Neural cell (in vitro differentiated cells): ENCODE measurements at regions not wholly inside any gene's neighbourhood (a gene's known extent, or its start where the extent isn't known, plus 50 kb on each side); places are given as distances from the start of the nearest gene placed in this dataset.

Experiments
- H2AFZ ChIP-seq: fragments of 200-600, 300-800 bp; sonication (generic), shearing (Covaris generic); 2 replicates; pipeline ENCODE4 v1.6.0; 2014; ENCODE audit warnings: low read depth, mild to moderate bottlenecking, antibody characterized with exemption, low read length, moderate library complexity
- H3F3A ChIP-seq: fragments of 200-600 bp; shearing (Covaris generic); 2 replicates; pipeline ENCODE4 v1.6.1; 2016; ENCODE audit warnings: mild to moderate bottlenecking, moderate library complexity, mixed read lengths, antibody characterized with exemption, low read length; ENCODE audit not compliant: insufficient read depth, poor library complexity, severe bottlenecking
- H3K27ac ChIP-seq: fragments of 200-600, 300-800 bp; sonication (generic), shearing (Covaris generic); 2 replicates; pipeline ENCODE4 v1.5.1; 2014; ENCODE audit warnings: mild to moderate bottlenecking, low read length, moderate library complexity
- H3K27me3 ChIP-seq: fragments of 300-800, 200-600 bp; sonication (generic), shearing (Covaris generic); 2 replicates; pipeline ENCODE4 v1.6.0; 2014; ENCODE audit warnings: mild to moderate bottlenecking, low read depth, low read length, moderate library complexity; ENCODE audit not compliant: insufficient read depth
- H3K36me3 ChIP-seq: fragments of 300-800, 200-600 bp; sonication (generic), shearing (Covaris generic); 2 replicates; pipeline ENCODE4 v1.5.1; 2014; ENCODE audit warnings: mild to moderate bottlenecking, antibody characterized with exemption, low read length, moderate library complexity; ENCODE audit not compliant: insufficient read depth
- H3K4me2 ChIP-seq: fragments of 300-800, 200-600 bp; sonication (generic), shearing (Covaris generic); 2 replicates; pipeline ENCODE4 v1.6.0; 2014; ENCODE audit warnings: mild to moderate bottlenecking, low read length
- H3K4me3 ChIP-seq: fragments of 300-800, 200-600 bp; sonication (generic), shearing (Covaris generic); 2 replicates; pipeline ENCODE4 v1.5.1; 2014; ENCODE audit warnings: mild to moderate bottlenecking, low read length, moderate library complexity
- H3K79me2 ChIP-seq: fragments of 200-600 bp; shearing (Covaris generic); replicated peaks from 2 replicates; pipeline ENCODE4 v1.6.0; 2014; ENCODE audit warnings: mild to moderate bottlenecking, low read length, moderate library complexity; ENCODE audit not compliant: insufficient read depth
- H3K9ac ChIP-seq: fragments of 300-800, 200-600 bp; sonication (generic), shearing (Covaris generic); 2 replicates; pipeline ENCODE4 v1.6.1; 2016; ENCODE audit warnings: mild to moderate bottlenecking, low read length, mixed read lengths
- H3K9me2 ChIP-seq: fragments of 200-600 bp; shearing (Covaris generic); 2 replicates; pipeline ENCODE4 v1.6.1; 2016; ENCODE audit warnings: mild to moderate bottlenecking, low read length, mixed read lengths; ENCODE audit not compliant: insufficient read depth
- H3K9me3 ChIP-seq: fragments of 200-600, 300-800 bp; sonication (generic), shearing (Covaris generic); 2 replicates; pipeline ENCODE4 v1.6.1; 2016; ENCODE audit warnings: mild to moderate bottlenecking, mixed run types, low read length, moderate library complexity, mixed read lengths
- H4K20me1 ChIP-seq: fragments of 200-600 bp; shearing (Covaris generic); 2 replicates; pipeline ENCODE4 v1.6.1; 2016; ENCODE audit warnings: mild to moderate bottlenecking, mixed run types; ENCODE audit not compliant: insufficient read depth
- EP300 ChIP-seq: fragments of 450-650 bp; conservative IDR thresholded peaks from 2 replicates; pipeline ENCODE4 v1.6.1; 2014; ENCODE audit warnings: antibody characterized with exemption, mild to moderate bottlenecking, moderate library complexity; ENCODE audit not compliant: poor library complexity, severe bottlenecking
- EZH2 ChIP-seq: fragments of 200-600, 300-800 bp; shearing (Covaris generic), sonication (generic); IDR thresholded peaks from 2 replicates; pipeline ENCODE4 v1.6.1; 2014; ENCODE audit warnings: antibody characterized with exemption, low read length, borderline replicate concordance, mild to moderate bottlenecking; ENCODE audit not compliant: insufficient read depth, poor library complexity, severe bottlenecking
- MXI1 ChIP-seq: fragments of 450-650 bp; conservative IDR thresholded peaks from 2 replicates; pipeline ENCODE4 v1.6.1; 2014; ENCODE audit warnings: antibody characterized with exemption, mild to moderate bottlenecking; ENCODE audit not compliant: poor library complexity, severe bottlenecking
- POLR2AphosphoS5 ChIP-seq: IDR thresholded peaks from 2 replicates; pipeline ENCODE4 v1.6.1; 2012
- RAD21 ChIP-seq: fragments of 450-650 bp; conservative IDR thresholded peaks from 2 replicates; pipeline ENCODE4 v1.6.1; 2014; ENCODE audit warnings: antibody characterized with exemption, mild to moderate bottlenecking, moderate library complexity
- REST ChIP-seq: IDR thresholded peaks from 2 replicates; pipeline ENCODE4 v1.6.1; 2012; ENCODE audit warnings: borderline replicate concordance
- SMC3 ChIP-seq: fragments of 450-650 bp; conservative IDR thresholded peaks from 2 replicates; pipeline ENCODE4 v1.6.1; 2014; ENCODE audit warnings: antibody characterized with exemption, mild to moderate bottlenecking, moderate library complexity; ENCODE audit not compliant: poor library complexity
- TAF1 ChIP-seq: IDR thresholded peaks from 2 replicates; pipeline ENCODE4 v1.6.1; 2012; ENCODE audit warnings: low read depth
- TF ChIP-seq, protein P1 (sequence below): fragments of 450-650 bp; IDR thresholded peaks from 2 replicates; pipeline ENCODE4 v1.5.1; 2014; ENCODE audit warnings: antibody characterized with exemption, mild to moderate bottlenecking, moderate library complexity; ENCODE audit not compliant: poor library complexity, severe bottlenecking

DNA sequence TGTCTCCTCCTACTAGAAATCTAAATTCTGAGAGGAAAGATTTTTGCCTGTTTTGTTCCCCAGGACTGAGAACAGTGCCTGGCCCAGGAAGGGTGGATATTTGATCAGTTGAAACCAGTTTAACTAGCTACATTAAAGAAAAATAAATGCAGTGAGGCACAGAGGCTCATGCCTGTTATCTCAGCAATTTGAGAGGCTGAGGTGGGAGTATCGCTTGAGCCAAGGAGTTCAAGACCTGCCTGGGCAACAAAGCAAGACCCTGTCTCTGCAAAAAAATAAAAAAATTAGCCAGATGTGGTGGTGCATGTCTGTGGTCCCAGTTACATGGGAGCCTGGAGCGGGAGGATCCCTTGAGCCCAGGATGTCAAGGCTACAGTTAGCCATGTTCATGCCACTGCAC lies 104.8 kb upstream of the CPEB4 start:
- Histone ChIP-seq H3K27ac (no peak overlapping the region), H3K4me3 (no peak overlapping the region), H3F3A (no peaks in the 10 kb centered on the region), H3K9me3 (no peaks in the 10 kb centered on the region), H3K27me3 (no peaks in the 10 kb centered on the region), H3K9me2 (no peaks in the 10 kb centered on the region), H3K9ac (no peak overlapping the region), H2AFZ (no peak overlapping the region), H3K36me3 (no peaks in the 10 kb centered on the region), H3K79me2 (no peaks in the 10 kb centered on the region), H3K4me2 (no peak overlapping the region), H4K20me1 (no peaks in the 10 kb centered on the region)
- no peak for TF ChIP-seq EP300
- no peak for TF ChIP-seq MXI1
- TF ChIP-seq POLR2AphosphoS5 = no peak
- no peak for TF ChIP-seq EZH2
- no peak for TF ChIP-seq REST
- TF ChIP-seq RAD21 = no peak
- TF ChIP-seq, protein P1, sequence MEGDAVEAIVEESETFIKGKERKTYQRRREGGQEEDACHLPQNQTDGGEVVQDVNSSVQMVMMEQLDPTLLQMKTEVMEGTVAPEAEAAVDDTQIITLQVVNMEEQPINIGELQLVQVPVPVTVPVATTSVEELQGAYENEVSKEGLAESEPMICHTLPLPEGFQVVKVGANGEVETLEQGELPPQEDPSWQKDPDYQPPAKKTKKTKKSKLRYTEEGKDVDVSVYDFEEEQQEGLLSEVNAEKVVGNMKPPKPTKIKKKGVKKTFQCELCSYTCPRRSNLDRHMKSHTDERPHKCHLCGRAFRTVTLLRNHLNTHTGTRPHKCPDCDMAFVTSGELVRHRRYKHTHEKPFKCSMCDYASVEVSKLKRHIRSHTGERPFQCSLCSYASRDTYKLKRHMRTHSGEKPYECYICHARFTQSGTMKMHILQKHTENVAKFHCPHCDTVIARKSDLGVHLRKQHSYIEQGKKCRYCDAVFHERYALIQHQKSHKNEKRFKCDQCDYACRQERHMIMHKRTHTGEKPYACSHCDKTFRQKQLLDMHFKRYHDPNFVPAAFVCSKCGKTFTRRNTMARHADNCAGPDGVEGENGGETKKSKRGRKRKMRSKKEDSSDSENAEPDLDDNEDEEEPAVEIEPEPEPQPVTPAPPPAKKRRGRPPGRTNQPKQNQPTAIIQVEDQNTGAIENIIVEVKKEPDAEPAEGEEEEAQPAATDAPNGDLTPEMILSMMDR = no peak
- TF ChIP-seq TAF1 = no peak
- no peak for TF ChIP-seq SMC3

DNA sequence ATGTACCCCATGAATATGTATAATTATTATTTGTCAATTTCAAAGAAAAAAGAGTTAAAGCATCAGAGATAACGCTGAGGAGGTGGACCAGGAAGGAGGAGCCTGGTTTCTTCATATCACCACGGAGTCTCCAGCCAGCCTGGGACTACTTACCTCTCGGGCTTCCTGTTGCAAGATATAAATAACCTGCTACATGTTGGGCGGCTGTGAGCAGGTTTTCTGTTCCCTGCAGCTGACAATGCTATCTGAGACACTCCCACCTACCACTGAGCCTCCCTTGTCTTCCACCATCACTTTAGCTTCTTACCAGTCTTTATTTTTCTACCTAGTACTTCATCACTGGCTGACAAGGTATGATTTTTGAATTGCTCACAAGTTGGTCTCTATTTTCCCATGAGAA lies 102.7 kb upstream of the CPEB4 start:
- no peak overlapping the region for H3K9ac ChIP-seq
- no peaks in the 10 kb centered on the region for H4K20me1 ChIP-seq
- H2AFZ ChIP-seq = no peak overlapping the region
- no peaks in the 10 kb centered on the region for H3K9me2 ChIP-seq
- H3K27me3 ChIP-seq = no peaks in the 10 kb centered on the region
- no peaks in the 10 kb centered on the region for H3K36me3 ChIP-seq
- no peak for TF ChIP-seq MXI1
- TF ChIP-seq EZH2 = no peak
- no peak for TF ChIP-seq SMC3
- no peak for TF ChIP-seq REST
- no peak for TF ChIP-seq POLR2AphosphoS5
- TF ChIP-seq RAD21 = no peak
- no peak for TF ChIP-seq EP300
- TF ChIP-seq, protein P1 = no peak
- TF ChIP-seq TAF1 = no peak
- H3K4me2 ChIP-seq = no peak overlapping the region
- no peaks in the 10 kb centered on the region for H3K9me3 ChIP-seq
- no peaks in the 10 kb centered on the region for H3F3A ChIP-seq
- no peaks in the 10 kb centered on the region for H3K79me2 ChIP-seq
- H3K27ac ChIP-seq = no peak overlapping the region
- H3K4me3 ChIP-seq = no peak overlapping the region
